ENCODE measurements at regions not wholly inside any gene's neighbourhood (a gene's known extent, or its start where the extent isn't known, plus 50 kb on each side); places are given as distances from the start of the nearest gene placed in this dataset.

DNA sequence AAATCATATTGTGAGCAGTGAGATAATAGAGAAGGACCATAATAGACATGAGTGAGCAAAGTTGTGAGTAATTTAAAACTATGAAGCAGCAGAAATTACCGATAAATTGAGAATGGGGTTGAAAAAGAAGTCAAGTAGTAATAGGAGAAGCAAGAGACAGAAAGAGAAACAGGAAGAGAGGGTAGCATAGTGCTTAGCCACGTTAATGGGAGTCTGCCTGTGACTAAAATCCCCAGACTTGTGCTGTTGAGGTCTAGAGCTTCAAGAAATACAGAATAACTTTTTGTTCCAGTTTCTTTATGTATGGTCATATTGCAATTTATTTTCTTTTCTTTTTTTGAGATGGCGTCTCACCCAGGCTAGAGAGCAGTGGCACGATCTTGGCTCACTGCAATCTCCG, 368.7 kb downstream of the METTL15 start:
- intact Hi-C loops (cut with micrococcal nuclease; ENCODE audit: unreplicated experiment) = no loop called here
- Histone ChIP-seq H3K27me3 (ENCODE audit: control insufficient read depth, insufficient read depth, low read length) (no peaks in the 10 kb centered on the region), H3K9me3 (ENCODE audit: control insufficient read depth, insufficient read depth, low read depth, low read length) (no peaks in the 10 kb centered on the region), H3K4me1 (ENCODE audit: control insufficient read depth, insufficient read depth, low read length) (no peaks in the 10 kb centered on the region), H3K4me3 (ENCODE audit: low read depth in 2 of 2, low read length in 2 of 2) (no peak overlapping the region), H3K27ac (ENCODE audit: low read length) (no peak overlapping the region), H3K36me3 (ENCODE audit: control insufficient read depth, insufficient read depth, low read length) (no peaks in the 10 kb centered on the region)
- DNase-seq (ENCODE audit: low read depth, low spot score) (no peak), ATAC-seq (no peak)
- POLR2A ChIA-PET = no interaction called here
- in situ Hi-C loops (cut with HindIII; ENCODE audit: low pct_unique_long_range_greater_than_20kb, low sequenced_read_pairs) = no loop called here
- TF ChIP-seq SIN3A (IDR thresholded peaks at IDR 0.05; ENCODE audit: borderline replicate concordance, insufficient read depth, low read depth, low read length) = no peak
- no peak for TF ChIP-seq POLR2AphosphoS5 (IDR thresholded peaks at IDR 0.05; ENCODE audit: low read depth, low read length)
- TF ChIP-seq, protein P1, sequence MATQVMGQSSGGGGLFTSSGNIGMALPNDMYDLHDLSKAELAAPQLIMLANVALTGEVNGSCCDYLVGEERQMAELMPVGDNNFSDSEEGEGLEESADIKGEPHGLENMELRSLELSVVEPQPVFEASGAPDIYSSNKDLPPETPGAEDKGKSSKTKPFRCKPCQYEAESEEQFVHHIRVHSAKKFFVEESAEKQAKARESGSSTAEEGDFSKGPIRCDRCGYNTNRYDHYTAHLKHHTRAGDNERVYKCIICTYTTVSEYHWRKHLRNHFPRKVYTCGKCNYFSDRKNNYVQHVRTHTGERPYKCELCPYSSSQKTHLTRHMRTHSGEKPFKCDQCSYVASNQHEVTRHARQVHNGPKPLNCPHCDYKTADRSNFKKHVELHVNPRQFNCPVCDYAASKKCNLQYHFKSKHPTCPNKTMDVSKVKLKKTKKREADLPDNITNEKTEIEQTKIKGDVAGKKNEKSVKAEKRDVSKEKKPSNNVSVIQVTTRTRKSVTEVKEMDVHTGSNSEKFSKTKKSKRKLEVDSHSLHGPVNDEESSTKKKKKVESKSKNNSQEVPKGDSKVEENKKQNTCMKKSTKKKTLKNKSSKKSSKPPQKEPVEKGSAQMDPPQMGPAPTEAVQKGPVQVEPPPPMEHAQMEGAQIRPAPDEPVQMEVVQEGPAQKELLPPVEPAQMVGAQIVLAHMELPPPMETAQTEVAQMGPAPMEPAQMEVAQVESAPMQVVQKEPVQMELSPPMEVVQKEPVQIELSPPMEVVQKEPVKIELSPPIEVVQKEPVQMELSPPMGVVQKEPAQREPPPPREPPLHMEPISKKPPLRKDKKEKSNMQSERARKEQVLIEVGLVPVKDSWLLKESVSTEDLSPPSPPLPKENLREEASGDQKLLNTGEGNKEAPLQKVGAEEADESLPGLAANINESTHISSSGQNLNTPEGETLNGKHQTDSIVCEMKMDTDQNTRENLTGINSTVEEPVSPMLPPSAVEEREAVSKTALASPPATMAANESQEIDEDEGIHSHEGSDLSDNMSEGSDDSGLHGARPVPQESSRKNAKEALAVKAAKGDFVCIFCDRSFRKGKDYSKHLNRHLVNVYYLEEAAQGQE (IDR thresholded peaks at IDR 0.05; ENCODE audit: insufficient read depth in 1 of 2, low read depth in 2 of 2, low read length in 1 of 2) = no peak
- no peak for TF ChIP-seq TCF7L2 (IDR thresholded peaks at IDR 0.05; ENCODE audit: low read depth, low read length)
- TF ChIP-seq, protein P2, sequence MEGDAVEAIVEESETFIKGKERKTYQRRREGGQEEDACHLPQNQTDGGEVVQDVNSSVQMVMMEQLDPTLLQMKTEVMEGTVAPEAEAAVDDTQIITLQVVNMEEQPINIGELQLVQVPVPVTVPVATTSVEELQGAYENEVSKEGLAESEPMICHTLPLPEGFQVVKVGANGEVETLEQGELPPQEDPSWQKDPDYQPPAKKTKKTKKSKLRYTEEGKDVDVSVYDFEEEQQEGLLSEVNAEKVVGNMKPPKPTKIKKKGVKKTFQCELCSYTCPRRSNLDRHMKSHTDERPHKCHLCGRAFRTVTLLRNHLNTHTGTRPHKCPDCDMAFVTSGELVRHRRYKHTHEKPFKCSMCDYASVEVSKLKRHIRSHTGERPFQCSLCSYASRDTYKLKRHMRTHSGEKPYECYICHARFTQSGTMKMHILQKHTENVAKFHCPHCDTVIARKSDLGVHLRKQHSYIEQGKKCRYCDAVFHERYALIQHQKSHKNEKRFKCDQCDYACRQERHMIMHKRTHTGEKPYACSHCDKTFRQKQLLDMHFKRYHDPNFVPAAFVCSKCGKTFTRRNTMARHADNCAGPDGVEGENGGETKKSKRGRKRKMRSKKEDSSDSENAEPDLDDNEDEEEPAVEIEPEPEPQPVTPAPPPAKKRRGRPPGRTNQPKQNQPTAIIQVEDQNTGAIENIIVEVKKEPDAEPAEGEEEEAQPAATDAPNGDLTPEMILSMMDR (IDR thresholded peaks at IDR 0.05) = no peak
- CTCF ChIA-PET = no interaction called here
- BruUV-seq (replicated peaks) = no TSS peak

DNA sequence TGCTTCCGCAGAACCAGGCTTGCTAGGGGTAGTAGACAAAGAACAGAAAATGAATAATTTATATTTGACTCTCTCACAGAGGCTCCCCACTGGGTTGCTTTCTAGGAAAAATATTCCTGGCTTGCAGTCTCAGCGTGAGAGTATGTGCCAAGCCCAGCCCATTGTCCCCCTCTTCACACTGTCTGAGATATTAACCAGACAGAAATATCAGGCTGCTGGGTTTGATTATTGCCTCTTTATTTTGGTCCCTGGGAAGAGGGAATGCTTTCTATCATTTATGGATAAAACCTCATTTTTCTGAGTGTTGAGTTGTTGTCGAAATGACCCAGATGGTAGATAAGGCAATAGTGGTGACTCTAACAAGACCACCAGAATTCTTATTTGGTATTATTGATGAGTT, 367.9 kb downstream of the METTL15 start:
- DNase-seq (ENCODE audit: low read depth, low spot score) (no peak), ATAC-seq (no peak)
- no TSS peak for BruUV-seq (replicated peaks)
- TF ChIP-seq, protein P1 (IDR thresholded peaks at IDR 0.05; ENCODE audit: insufficient read depth in 1 of 2, low read depth in 2 of 2, low read length in 1 of 2) = no peak
- TF ChIP-seq SIN3A (IDR thresholded peaks at IDR 0.05; ENCODE audit: borderline replicate concordance, insufficient read depth, low read depth, low read length) (no peak), TCF7L2 (IDR thresholded peaks at IDR 0.05; ENCODE audit: low read depth, low read length) (no peak), POLR2AphosphoS5 (IDR thresholded peaks at IDR 0.05; ENCODE audit: low read depth, low read length) (no peak)
- TF ChIP-seq, protein P2 (IDR thresholded peaks at IDR 0.05) = no peak
- Histone ChIP-seq H3K9me3 (ENCODE audit: control insufficient read depth, insufficient read depth, low read depth, low read length) (no peaks in the 10 kb centered on the region), H3K27me3 (ENCODE audit: control insufficient read depth, insufficient read depth, low read length) (no peaks in the 10 kb centered on the region), H3K4me3 (ENCODE audit: low read depth in 2 of 2, low read length in 2 of 2) (no peak overlapping the region), H3K4me1 (ENCODE audit: control insufficient read depth, insufficient read depth, low read length) (no peaks in the 10 kb centered on the region), H3K27ac (ENCODE audit: low read length) (no peak overlapping the region), H3K36me3 (ENCODE audit: control insufficient read depth, insufficient read depth, low read length) (no peaks in the 10 kb centered on the region)
- in situ Hi-C loops (cut with HindIII; ENCODE audit: low pct_unique_long_range_greater_than_20kb, low sequenced_read_pairs) (no loop called here), intact Hi-C loops (cut with micrococcal nuclease; ENCODE audit: unreplicated experiment) (no loop called here)
- ChIA-PET POLR2A (no interaction called here), CTCF (no interaction called here)
